Peyer's patch (tissue), 4 donors: ENCODE measurements at regions not wholly inside any gene's neighbourhood (a gene's known extent, or its start where the extent isn't known, plus 50 kb on each side); places are given as distances from the start of the nearest gene placed in this dataset.

Source experiments
- POLR2A ChIP-seq, 2 donors: fragments of 450-650 bp; IDR thresholded peaks; one replicate each; pipeline ENCODE4 v1.5.1; 2017; ENCODE audit warnings: antibody characterized with exemption in 2 of 2, mild to moderate bottlenecking in 2 of 2, moderate library complexity in 2 of 2
- TF ChIP-seq, protein P1 (sequence below), 6 experiments: fragments of 450-650 bp in 4 of 6; fragments of 200-600 bp in 2 of 6; sonication (generic) in 1 of 6; IDR thresholded peaks; one replicate each; pipeline ENCODE4 v1.5.1; 2017 to 2019; ENCODE audit warnings: antibody characterized with exemption in 6 of 6, mild to moderate bottlenecking in 3 of 6, moderate library complexity in 1 of 6

DNA sequence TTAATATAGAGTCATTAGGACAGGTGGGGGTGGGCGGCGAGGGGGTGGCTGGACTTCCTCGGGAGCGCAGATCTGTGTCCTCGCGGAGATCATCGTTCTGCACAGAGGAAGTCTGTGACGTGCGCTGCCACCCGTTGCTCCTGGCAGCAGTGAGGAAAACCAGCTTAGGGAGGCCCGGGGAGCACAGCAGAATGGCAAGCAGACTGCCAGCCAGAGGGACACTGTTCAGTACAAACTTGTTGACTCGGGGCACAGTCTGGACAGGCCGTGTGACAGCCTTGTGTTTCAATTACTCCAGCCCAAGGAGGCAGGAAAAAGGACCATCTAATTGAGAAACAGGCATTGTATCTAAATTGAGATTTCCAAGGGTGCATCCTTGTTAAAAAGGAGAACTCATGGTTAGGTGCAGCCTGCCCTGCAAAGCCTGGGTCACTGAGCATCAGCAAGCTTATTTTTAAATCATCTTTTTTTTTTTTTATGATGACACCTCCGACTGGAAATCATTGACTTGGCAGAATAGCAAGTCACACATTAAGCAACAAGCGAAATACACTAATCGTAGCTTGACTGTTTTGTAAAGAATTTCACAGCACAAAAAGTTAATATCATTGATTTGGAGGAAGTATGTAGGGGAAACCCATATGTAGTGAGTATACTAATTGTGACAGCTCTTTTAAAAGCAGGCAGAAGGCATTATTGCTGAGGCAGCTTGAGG is 512.0 kb upstream of the FAT1 start:
- TF ChIP-seq, protein P1, sequence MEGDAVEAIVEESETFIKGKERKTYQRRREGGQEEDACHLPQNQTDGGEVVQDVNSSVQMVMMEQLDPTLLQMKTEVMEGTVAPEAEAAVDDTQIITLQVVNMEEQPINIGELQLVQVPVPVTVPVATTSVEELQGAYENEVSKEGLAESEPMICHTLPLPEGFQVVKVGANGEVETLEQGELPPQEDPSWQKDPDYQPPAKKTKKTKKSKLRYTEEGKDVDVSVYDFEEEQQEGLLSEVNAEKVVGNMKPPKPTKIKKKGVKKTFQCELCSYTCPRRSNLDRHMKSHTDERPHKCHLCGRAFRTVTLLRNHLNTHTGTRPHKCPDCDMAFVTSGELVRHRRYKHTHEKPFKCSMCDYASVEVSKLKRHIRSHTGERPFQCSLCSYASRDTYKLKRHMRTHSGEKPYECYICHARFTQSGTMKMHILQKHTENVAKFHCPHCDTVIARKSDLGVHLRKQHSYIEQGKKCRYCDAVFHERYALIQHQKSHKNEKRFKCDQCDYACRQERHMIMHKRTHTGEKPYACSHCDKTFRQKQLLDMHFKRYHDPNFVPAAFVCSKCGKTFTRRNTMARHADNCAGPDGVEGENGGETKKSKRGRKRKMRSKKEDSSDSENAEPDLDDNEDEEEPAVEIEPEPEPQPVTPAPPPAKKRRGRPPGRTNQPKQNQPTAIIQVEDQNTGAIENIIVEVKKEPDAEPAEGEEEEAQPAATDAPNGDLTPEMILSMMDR (IDR thresholded peaks at IDR 0.05): no peak
- no peak for TF ChIP-seq POLR2A (IDR thresholded peaks at IDR 0.05)
